ENCODE measurements at regions not wholly inside any gene's neighbourhood (a gene's known extent, or its start where the extent isn't known, plus 50 kb on each side); places are given as distances from the start of the nearest gene placed in this dataset.

DNA sequence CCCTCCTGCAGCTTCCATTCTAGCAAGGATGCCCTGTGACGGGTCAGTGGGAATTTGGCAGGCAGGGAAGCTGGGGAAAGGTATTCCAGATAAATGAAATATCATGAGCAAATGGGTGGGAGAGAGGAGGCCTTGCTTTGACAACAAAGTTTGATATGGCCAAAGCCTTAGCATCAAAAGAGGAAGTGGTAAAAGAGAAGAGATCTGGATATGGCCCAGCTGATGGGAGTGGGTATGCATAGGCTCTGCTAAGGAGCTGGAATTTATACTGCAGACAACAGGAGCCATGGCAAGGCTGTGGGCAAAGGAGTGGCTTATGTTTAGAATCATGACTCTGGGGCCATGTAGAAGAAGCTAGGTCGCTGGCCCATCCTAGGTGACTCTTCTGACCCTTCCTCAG lies 89.2 kb downstream of the PJA1 start:
- DNase-seq (no peak), ATAC-seq (no peak)
- H3K27ac ChIP-seq: no peak overlapping the region
- no peaks in the 10 kb centered on the region for H3K4me1 ChIP-seq
- no peak overlapping the region for H3K4me3 ChIP-seq
- intact Hi-C loops (cut with DNase I): no loop called here
- TF ChIP-seq, protein P1, sequence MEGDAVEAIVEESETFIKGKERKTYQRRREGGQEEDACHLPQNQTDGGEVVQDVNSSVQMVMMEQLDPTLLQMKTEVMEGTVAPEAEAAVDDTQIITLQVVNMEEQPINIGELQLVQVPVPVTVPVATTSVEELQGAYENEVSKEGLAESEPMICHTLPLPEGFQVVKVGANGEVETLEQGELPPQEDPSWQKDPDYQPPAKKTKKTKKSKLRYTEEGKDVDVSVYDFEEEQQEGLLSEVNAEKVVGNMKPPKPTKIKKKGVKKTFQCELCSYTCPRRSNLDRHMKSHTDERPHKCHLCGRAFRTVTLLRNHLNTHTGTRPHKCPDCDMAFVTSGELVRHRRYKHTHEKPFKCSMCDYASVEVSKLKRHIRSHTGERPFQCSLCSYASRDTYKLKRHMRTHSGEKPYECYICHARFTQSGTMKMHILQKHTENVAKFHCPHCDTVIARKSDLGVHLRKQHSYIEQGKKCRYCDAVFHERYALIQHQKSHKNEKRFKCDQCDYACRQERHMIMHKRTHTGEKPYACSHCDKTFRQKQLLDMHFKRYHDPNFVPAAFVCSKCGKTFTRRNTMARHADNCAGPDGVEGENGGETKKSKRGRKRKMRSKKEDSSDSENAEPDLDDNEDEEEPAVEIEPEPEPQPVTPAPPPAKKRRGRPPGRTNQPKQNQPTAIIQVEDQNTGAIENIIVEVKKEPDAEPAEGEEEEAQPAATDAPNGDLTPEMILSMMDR (IDR thresholded peaks at IDR 0.05): no peak
- H3K36me3 ChIP-seq: no peaks in the 10 kb centered on the region
- no peaks in the 10 kb centered on the region for H3K27me3 ChIP-seq
- no peaks in the 10 kb centered on the region for H3K9me3 ChIP-seq

GRCh38 chrX:69074726-69075125 lies 90.5 kb downstream of the PJA1 start:
- H3K27me3 ChIP-seq: no peaks in the 10 kb centered on the region
- DNase-seq (no peak), ATAC-seq (no peak)
- intact Hi-C loops (cut with DNase I): no loop called here
- no peaks in the 10 kb centered on the region for H3K9me3 ChIP-seq
- no peaks in the 10 kb centered on the region for H3K4me1 ChIP-seq
- TF ChIP-seq, protein P1 (IDR thresholded peaks at IDR 0.05): no peak
- no peak overlapping the region for H3K4me3 ChIP-seq
- H3K36me3 ChIP-seq: no peaks in the 10 kb centered on the region
- H3K27ac ChIP-seq: no peak overlapping the region

DNA sequence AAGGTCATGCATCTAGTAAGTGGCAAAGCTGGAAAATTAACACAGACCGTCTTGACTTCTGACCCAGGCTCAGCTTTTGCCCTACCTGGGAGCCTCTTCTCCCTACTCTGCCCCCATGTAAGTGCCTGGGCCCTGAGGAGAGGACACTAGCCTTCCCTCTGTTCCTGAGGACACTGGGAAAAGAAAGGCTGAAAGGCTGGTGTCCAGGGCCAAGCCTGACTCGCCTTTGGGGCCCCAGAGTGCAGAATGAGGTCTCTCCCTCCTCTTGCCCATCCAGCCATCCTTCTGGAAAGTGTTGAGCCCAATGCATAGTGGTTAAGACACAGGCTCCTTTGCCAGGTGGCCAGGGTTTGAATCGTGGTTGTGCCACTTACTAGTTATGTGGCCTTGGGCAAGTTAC lies 91.5 kb downstream of the PJA1 start:
- H3K4me3 ChIP-seq: no peak overlapping the region
- no peaks in the 10 kb centered on the region for H3K27me3 ChIP-seq
- ATAC-seq: no peak
- H3K27ac ChIP-seq: no peak overlapping the region
- intact Hi-C loops (cut with DNase I): no loop called here
- DNase-seq: no peak
- H3K4me1 ChIP-seq: no peaks in the 10 kb centered on the region
- H3K36me3 ChIP-seq: no peaks in the 10 kb centered on the region
- no peaks in the 10 kb centered on the region for H3K9me3 ChIP-seq
- TF ChIP-seq, protein P1 (IDR thresholded peaks at IDR 0.05): no peak

DNA sequence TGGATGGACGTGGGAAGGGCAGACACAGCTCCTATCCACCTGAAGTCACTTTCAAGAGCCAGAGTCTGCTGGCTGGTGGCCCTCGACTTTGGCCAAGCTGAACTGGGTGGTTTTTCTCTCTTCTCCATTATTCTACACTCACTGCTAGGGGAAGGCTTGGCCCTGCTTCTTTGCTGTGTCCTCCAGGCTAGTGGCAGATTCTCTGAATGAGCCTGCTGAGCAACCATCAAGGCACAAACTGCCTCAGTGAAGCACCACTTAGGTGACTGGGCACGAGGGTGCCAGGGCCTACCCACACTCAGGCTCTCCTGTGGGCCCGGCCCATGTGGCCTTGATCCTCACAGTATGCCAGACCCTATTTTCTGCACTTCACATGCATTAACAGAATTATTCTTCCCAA lies 92.0 kb downstream of the PJA1 start:
- no peak for DNase-seq
- intact Hi-C loops (cut with DNase I): no loop called here
- no peak for ATAC-seq
- TF ChIP-seq, protein P1 (IDR thresholded peaks at IDR 0.05): no peak
- Histone ChIP-seq H3K27ac (no peak overlapping the region), H3K4me3 (no peak overlapping the region), H3K9me3 (no peaks in the 10 kb centered on the region), H3K36me3 (no peaks in the 10 kb centered on the region), H3K27me3 (no peaks in the 10 kb centered on the region), H3K4me1 (no peaks in the 10 kb centered on the region)

DNA sequence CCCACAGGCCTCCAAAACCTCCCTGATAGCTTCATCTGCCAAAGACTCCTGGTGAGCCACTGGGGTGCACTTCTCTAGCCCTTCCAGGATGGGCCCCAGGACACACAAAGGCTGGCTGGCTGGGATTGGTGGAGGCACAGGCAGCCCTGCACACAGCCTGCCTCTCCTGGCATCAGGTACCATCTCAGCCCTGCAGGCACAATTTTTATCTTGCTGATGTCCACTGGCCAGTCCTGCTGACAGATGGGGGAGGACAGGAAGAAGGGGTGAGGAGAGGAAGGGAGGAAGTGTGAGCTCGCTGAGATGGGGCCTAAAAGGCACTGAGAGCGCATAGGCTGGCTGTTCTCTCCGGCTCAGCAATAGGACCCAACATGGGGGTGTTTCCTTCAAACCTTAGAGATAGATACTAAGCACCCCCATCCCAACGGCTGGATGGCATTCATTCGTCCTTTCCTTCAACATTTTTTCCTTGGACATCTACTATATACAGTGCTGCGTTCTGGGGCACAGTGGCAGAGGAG lies 92.7 kb downstream of the PJA1 start:
- Histone ChIP-seq H3K27ac (no peak overlapping the region), H3K4me1 (no peaks in the 10 kb centered on the region), H3K9me3 (no peaks in the 10 kb centered on the region), H3K27me3 (no peaks in the 10 kb centered on the region), H3K36me3 (no peaks in the 10 kb centered on the region), H3K4me3 (no peak overlapping the region)
- DNase-seq: no peak
- TF ChIP-seq, protein P1 (IDR thresholded peaks at IDR 0.05): no peak
- intact Hi-C loops (cut with DNase I): no loop called here
- ATAC-seq: no peak

Measured in upper lobe of right lung (tissue), 1 donor.